HFFc6 (cell line): ENCODE measurements at regions not wholly inside any gene's neighbourhood (a gene's known extent, or its start where the extent isn't known, plus 50 kb on each side); places are given as distances from the start of the nearest gene placed in this dataset.

Source experiments
- DNase-seq: peaks from one replicate; pipeline ENCODE4 v3.0.0-alpha.2; 2018
- H3K27ac Mint-ChIP-seq: 2 replicates; pipeline ENCODE4 v1.8.0; 2020; ENCODE audit warnings: mild to moderate bottlenecking, mixed read lengths
- H3K27me3 Mint-ChIP-seq: 2 replicates; pipeline ENCODE4 v1.8.0; 2021; ENCODE audit warnings: mild to moderate bottlenecking, moderate library complexity, mixed read lengths; ENCODE audit not compliant: insufficient read depth
- H3K36me3 Mint-ChIP-seq: 2 replicates; pipeline ENCODE4 v1.8.0; 2021; ENCODE audit warnings: low read depth, mixed read lengths
- H3K4me1 Mint-ChIP-seq: 2 replicates; pipeline ENCODE4 v1.8.0; 2020; ENCODE audit warnings: low read depth, mixed read lengths
- H3K4me3 Mint-ChIP-seq: 2 replicates; pipeline ENCODE4 v1.8.0; 2020; ENCODE audit warnings: mild to moderate bottlenecking, moderate library complexity, mixed read lengths
- H3K9me3 Mint-ChIP-seq: 2 replicates; pipeline ENCODE4 v1.8.0; 2020; ENCODE audit warnings: mild to moderate bottlenecking, mixed read lengths
- TF ChIP-seq, protein P1 (sequence below): fragments of 200-600 bp; sonication (generic); IDR thresholded peaks from 2 replicates; pipeline ENCODE4 v1.5.0; 2021; ENCODE audit warnings: antibody characterized with exemption, mild to moderate bottlenecking

DNA sequence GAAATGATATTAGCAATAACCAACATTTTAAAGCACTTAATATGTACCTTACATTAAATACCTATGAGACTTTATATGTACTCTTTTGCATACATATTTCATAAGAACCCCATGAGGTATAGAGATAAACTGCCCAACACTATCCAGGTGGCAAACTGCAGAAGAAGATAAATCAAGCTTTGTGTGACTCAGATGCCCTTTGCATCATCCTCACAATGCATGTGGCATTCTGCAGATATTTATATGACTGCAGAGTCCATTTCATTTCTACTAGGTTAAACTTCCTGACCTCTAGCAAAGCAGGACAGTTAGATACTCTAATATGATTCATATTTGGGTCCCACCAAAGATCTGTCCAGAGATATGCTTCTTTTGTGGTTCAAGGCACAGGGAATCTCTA is 85.6 kb upstream of the RASGEF1B start:
- Mint-ChIP-seq H3K4me1 (no peaks in the 10 kb centered on the region), H3K4me3 (no peak overlapping the region), H3K36me3 (no peaks in the 10 kb centered on the region), H3K27ac (no peak overlapping the region), H3K9me3 (peaks cover 36% of the 10 kb centered on the region), H3K27me3 (no peaks in the 10 kb centered on the region)
- TF ChIP-seq, protein P1, sequence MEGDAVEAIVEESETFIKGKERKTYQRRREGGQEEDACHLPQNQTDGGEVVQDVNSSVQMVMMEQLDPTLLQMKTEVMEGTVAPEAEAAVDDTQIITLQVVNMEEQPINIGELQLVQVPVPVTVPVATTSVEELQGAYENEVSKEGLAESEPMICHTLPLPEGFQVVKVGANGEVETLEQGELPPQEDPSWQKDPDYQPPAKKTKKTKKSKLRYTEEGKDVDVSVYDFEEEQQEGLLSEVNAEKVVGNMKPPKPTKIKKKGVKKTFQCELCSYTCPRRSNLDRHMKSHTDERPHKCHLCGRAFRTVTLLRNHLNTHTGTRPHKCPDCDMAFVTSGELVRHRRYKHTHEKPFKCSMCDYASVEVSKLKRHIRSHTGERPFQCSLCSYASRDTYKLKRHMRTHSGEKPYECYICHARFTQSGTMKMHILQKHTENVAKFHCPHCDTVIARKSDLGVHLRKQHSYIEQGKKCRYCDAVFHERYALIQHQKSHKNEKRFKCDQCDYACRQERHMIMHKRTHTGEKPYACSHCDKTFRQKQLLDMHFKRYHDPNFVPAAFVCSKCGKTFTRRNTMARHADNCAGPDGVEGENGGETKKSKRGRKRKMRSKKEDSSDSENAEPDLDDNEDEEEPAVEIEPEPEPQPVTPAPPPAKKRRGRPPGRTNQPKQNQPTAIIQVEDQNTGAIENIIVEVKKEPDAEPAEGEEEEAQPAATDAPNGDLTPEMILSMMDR: no peak
- DNase-seq: no peak

DNA sequence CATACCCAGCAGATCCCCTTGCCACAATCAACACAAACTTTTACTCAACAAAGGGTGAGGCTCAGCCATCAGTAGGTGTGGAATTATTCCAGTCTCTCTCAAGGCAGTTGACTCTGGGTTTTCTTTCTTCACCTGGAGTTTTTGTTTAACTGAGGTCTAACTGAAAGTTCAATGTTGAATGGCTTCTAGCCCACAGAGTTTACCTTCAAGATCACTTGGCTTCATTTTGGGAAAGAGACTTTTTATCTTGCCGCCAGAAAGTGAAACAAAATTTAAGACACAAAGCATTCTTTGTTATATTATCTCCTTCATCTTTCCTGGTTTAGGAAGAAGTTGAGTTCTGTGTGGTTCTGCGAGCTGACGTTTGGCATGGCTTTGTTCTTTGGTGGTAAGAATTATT is 83.8 kb upstream of the RASGEF1B start:
- 0 out of 2 replicates have a peak, but pooled peaks cover 2% of the 10 kb centered on the region for H3K36me3 Mint-ChIP-seq
- TF ChIP-seq, protein P1: no peak

DNA sequence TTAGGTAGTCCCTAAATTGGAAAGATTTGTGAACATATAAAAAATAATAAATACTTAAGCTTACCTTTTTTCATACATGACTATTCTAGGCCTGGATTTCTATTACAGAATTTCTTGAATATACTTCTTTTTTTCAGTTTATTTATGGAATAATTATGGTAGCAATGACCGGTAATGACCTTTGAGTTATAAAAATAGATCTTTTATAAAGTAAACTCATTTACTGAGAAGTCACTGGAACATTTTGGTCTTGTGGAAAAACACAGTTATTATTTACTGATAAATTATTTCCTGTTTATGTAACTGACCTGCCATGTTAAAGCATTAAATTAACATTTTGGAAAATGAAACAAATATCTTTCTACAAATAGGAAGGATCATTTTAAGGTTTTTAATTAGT is 80.4 kb upstream of the RASGEF1B start:
- Mint-ChIP-seq H3K36me3 (0 out of 2 replicates have a peak, but pooled peaks cover 4% of the 10 kb centered on the region), H3K27me3 (no peaks in the 10 kb centered on the region), H3K4me3 (no peak overlapping the region), H3K4me1 (no peaks in the 10 kb centered on the region), H3K9me3 (peaks cover 19% of the 10 kb centered on the region), H3K27ac (no peak overlapping the region)
- DNase-seq: no peak
- TF ChIP-seq, protein P1: no peak

More for the DNA sequence above, 83.8 kb upstream of the RASGEF1B start:
- Mint-ChIP-seq H3K4me1 (no peaks in the 10 kb centered on the region), H3K27ac (no peak overlapping the region), H3K27me3 (no peaks in the 10 kb centered on the region), H3K4me3 (no peak overlapping the region), H3K9me3 (peaks cover 35% of the 10 kb centered on the region)
- DNase-seq: no peak

DNA sequence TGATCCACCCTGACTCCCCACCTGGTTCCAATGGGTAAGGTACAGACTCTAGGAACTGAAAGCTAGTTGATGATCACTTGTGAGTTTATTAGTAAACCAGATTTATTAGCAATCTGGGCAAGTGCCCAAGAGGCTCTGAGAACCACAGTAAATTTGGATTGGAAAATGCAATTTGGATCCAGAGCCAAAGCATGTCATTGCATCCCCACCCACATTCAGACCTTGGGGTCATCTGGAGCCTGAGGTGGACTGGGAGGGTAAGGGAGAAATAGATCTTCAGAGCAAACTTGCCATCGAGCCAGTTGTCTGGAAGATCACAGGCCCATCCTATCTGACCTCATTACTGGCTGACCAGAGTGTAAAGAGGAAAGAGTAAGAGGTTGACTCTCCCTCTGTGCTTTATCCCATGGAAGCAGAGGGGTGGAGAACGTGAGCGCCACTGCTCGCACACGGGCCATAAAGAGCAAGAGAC is 78.7 kb upstream of the RASGEF1B start:
- no peak overlapping the region for H3K27ac Mint-ChIP-seq
- 0 out of 2 replicates have a peak, but pooled peaks cover 4% of the 10 kb centered on the region for H3K36me3 Mint-ChIP-seq
- H3K4me1 Mint-ChIP-seq: no peaks in the 10 kb centered on the region
- TF ChIP-seq, protein P1: no peak
- H3K27me3 Mint-ChIP-seq: no peaks in the 10 kb centered on the region
- no peak overlapping the region for H3K4me3 Mint-ChIP-seq
- no peak for DNase-seq
- H3K9me3 Mint-ChIP-seq: peaks cover 23% of the 10 kb centered on the region

DNA sequence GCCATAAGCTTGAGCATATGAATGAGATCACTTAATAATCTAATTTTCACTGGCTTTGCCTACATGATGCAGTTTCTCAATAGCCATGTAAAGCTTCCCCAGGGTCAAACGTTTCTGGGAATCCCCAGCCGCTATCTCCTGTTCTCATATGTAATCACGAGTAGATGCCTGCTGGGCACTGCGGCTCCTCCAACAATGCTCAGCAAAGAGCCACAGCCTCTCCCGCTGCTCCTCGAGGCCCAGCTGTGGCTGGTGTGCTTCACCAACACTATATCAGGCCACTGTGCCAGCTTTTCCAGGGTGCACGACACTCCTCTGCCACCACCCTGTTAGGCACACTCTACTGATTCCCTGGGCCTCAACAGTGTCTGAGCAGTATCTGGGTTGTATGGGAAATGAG is 78.3 kb upstream of the RASGEF1B start:
- Mint-ChIP-seq H3K36me3 (0 out of 2 replicates have a peak, but pooled peaks cover 4% of the 10 kb centered on the region), H3K4me1 (no peaks in the 10 kb centered on the region), H3K4me3 (no peak overlapping the region), H3K27ac (no peak overlapping the region), H3K9me3 (peaks cover 23% of the 10 kb centered on the region), H3K27me3 (no peaks in the 10 kb centered on the region)
- DNase-seq: no peak
- TF ChIP-seq, protein P1: no peak

DNA sequence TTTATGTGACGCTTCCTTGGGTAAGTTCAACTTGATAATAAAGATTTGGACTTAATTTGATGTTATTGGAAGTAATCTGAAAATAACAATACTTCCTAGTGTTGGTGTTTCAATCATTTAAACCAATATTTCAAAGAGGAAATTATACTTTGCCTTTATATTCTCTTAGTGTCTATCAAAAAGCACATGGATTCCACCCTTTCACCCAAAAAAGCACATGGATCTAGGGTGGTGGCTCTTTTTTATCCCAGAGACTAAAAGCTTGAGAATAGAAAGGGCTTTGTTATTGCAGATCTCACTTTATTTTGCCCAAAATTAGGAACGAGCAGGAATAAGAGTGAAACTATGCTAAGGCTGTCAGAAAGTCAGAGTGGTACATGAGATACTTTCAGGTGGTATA is 75.1 kb upstream of the RASGEF1B start:
- Mint-ChIP-seq H3K36me3 (0 out of 2 replicates have a peak, but pooled peaks cover 4% of the 10 kb centered on the region), H3K27ac (no peak overlapping the region), H3K27me3 (no peaks in the 10 kb centered on the region), H3K9me3 (peaks cover 32% of the 10 kb centered on the region), H3K4me1 (no peaks in the 10 kb centered on the region), H3K4me3 (no peak overlapping the region)
- no peak for DNase-seq
- TF ChIP-seq, protein P1: no peak
